WTC11 (cell line): ENCODE measurements at regions not wholly inside any gene's neighbourhood (a gene's known extent, or its start where the extent isn't known, plus 50 kb on each side); places are given as distances from the start of the nearest gene placed in this dataset.

ENCODE experiments used
- ATAC-seq: fragments of 200-7000 bp; cut with Tn5 transposase; 2 replicates; pipeline ENCODE4 v1.10.0; 2021; ENCODE audit warnings: mild to moderate bottlenecking, moderate library complexity
- CTCF ChIA-PET: fragments of 300-600 bp; sonication (Branson Sonifier 250); formaldehyde crosslinking; loops from one replicate; lab custom pipeline; 2021; ENCODE audit warnings: antibody characterized with exemption; lab: Charles Lee
- POLR2A ChIA-PET: fragments of 350-600 bp; sonication (Branson Sonifier 250); formaldehyde crosslinking; loops from one replicate; lab custom pipeline; 2021; ENCODE audit warnings: antibody characterized with exemption; lab: Charles Lee
- DNase-seq: peaks from one replicate; pipeline ENCODE4 v3.0.0; 2021; ENCODE audit warnings: low spot score
- H3K27ac Mint-ChIP-seq: 2 replicates; pipeline ENCODE4 v1.8.0; 2021; ENCODE audit warnings: mixed read lengths
- H3K27me3 Mint-ChIP-seq: 2 replicates; pipeline ENCODE4 v1.8.0; 2021; ENCODE audit warnings: low read depth, mild to moderate bottlenecking, moderate library complexity, mixed read lengths
- H3K36me3 Mint-ChIP-seq: 2 replicates; pipeline ENCODE4 v1.8.0; 2021; ENCODE audit warnings: mixed read lengths
- H3K4me1 Mint-ChIP-seq: 2 replicates; pipeline ENCODE4 v1.8.0; 2022; ENCODE audit warnings: mixed read lengths
- H3K4me3 Mint-ChIP-seq: 2 replicates; pipeline ENCODE4 v1.8.0; 2021; ENCODE audit warnings: mild to moderate bottlenecking, moderate library complexity, mixed read lengths
- H3K9me3 Mint-ChIP-seq: 2 replicates; pipeline ENCODE4 v1.8.0; 2021; ENCODE audit warnings: mixed read lengths
- AR ChIP-seq: fragments of 250-450 bp; sonication (Bioruptor Pico); IDR thresholded peaks from 2 replicates; pipeline ENCODE4 v1.9.0; 2021; ENCODE audit warnings: mild to moderate bottlenecking
- ARID4B ChIP-seq: sonication (generic); formaldehyde crosslinking; IDR thresholded peaks from 2 replicates; pipeline ENCODE4 v1.8.0; 2023; ENCODE audit warnings: missing genetic modification reagents, mild to moderate bottlenecking, borderline replicate concordance
- CREB1 ChIP-seq: sonication (generic); formaldehyde crosslinking; IDR thresholded peaks from 2 replicates; pipeline ENCODE4 v1.8.0; 2023; ENCODE audit warnings: mild to moderate bottlenecking, missing genetic modification reagents
- CREM ChIP-seq: sonication (generic); formaldehyde crosslinking; IDR thresholded peaks from 2 replicates; pipeline ENCODE4 v1.8.1; 2022; ENCODE audit warnings: mild to moderate bottlenecking, missing genetic modification reagents, moderate library complexity
- ESRRA ChIP-seq: sonication (generic); formaldehyde crosslinking; IDR thresholded peaks from 2 replicates; pipeline ENCODE4 v1.8.1; 2022; ENCODE audit warnings: mild to moderate bottlenecking, missing genetic modification reagents, borderline replicate concordance
- FOXJ3 ChIP-seq: sonication (generic); formaldehyde crosslinking; IDR thresholded peaks from 2 replicates; pipeline ENCODE4 v1.9.0; 2021; ENCODE audit warnings: missing genetic modification reagents, mild to moderate bottlenecking, borderline replicate concordance
- FOXP1 ChIP-seq: sonication (generic); formaldehyde crosslinking; IDR thresholded peaks from 2 replicates; pipeline ENCODE4 v1.8.0; 2022; ENCODE audit warnings: missing genetic modification reagents, mild to moderate bottlenecking, moderate library complexity, borderline replicate concordance
- GRHL2 ChIP-seq: fragments of 250-450 bp; sonication (Bioruptor Pico); IDR thresholded peaks from 2 replicates; pipeline ENCODE4 v1.8.0; 2022; ENCODE audit warnings: mild to moderate bottlenecking, moderate library complexity; ENCODE audit not compliant: insufficient replicate concordance, severe bottlenecking
- NFYB ChIP-seq: sonication (generic); formaldehyde crosslinking; conservative IDR thresholded peaks from 2 replicates; pipeline ENCODE4 v1.8.0; 2022; ENCODE audit warnings: low read depth, missing genetic modification reagents
- NR3C1 ChIP-seq: sonication (generic); formaldehyde crosslinking; conservative IDR thresholded peaks from 2 replicates; pipeline ENCODE4 v1.8.1; 2023; ENCODE audit warnings: low read depth, mild to moderate bottlenecking, missing genetic modification reagents
- PRDM15 ChIP-seq: sonication (generic); formaldehyde crosslinking; IDR thresholded peaks from 2 replicates; pipeline ENCODE4 v1.8.0; 2022; ENCODE audit warnings: missing genetic modification reagents
- PRRX2 ChIP-seq: fragments of 250-450 bp; sonication (Bioruptor Pico); IDR thresholded peaks from 2 replicates; pipeline ENCODE4 v1.8.0; 2021; ENCODE audit warnings: mild to moderate bottlenecking
- ZNF121 ChIP-seq: sonication (generic); formaldehyde crosslinking; IDR thresholded peaks from 2 replicates; pipeline ENCODE4 v1.8.0; 2023; ENCODE audit warnings: missing genetic modification reagents
- ZNF532 ChIP-seq: fragments of 250-450 bp; sonication (Bioruptor Pico); IDR thresholded peaks from 2 replicates; pipeline ENCODE4 v1.9.0; 2021; ENCODE audit warnings: mild to moderate bottlenecking, borderline replicate concordance

GRCh38 chr7:28298870-28299518 lies 113.3 kb upstream of the CREB5 start (continued):
- no peak for TF ChIP-seq ARID4B (CRISPR knock-in tag)
- no peak for TF ChIP-seq FOXJ3 (CRISPR knock-in tag)
- no peak for TF ChIP-seq ZNF121 (CRISPR knock-in tag)
- TF ChIP-seq ESRRA (CRISPR knock-in tag), result no peak

- DNase-seq, result no peak
- ATAC-seq, result no peak
- no peak overlapping the region for H3K27ac Mint-ChIP-seq
- POLR2A ChIA-PET, result interaction anchor here (0.6 kb wide), 1 partner anchor 85 kb away, joined by 3 read pairs; no protein-coding TSS in a partner anchor
- TF ChIP-seq NFYB (no peak), ZNF532 (CRISPR knock-in tag) (no peak), NR3C1 (CRISPR knock-in tag) (no peak), AR (CRISPR knock-in tag) (no peak), CREM (no peak), PRRX2 (no peak), CREB1 (CRISPR knock-in tag) (no peak), GRHL2 (no peak), FOXP1 (CRISPR knock-in tag) (no peak), PRDM15 (no peak)
- TF ChIP-seq, all 79 proteins: peak for 0
- Mint-ChIP-seq H3K27me3 (no peaks in the 10 kb centered on the region), H3K4me3 (no peak overlapping the region), H3K4me1 (peaks cover 45% of the 10 kb centered on the region), H3K36me3 (no peaks in the 10 kb centered on the region), H3K9me3 (no peaks in the 10 kb centered on the region)
- CTCF ChIA-PET, result interaction anchor here (0.5 to 1.2 kb wide), 21 partner anchors 8 to 618 kb away, joined by 3 to 8 read pairs (median 3); partner anchors contain the start of gene CREB5
Observed at GRCh38 chr7:28299556-28299955, 112.8 kb upstream of the CREB5 start.
